ENCODE measurements at regions not wholly inside any gene's neighbourhood (a gene's known extent, or its start where the extent isn't known, plus 50 kb on each side); places are given as distances from the start of the nearest gene placed in this dataset.
A peak's percentile ranks its signal among the peaks of the same experiment; 100 is the strongest.

DNA sequence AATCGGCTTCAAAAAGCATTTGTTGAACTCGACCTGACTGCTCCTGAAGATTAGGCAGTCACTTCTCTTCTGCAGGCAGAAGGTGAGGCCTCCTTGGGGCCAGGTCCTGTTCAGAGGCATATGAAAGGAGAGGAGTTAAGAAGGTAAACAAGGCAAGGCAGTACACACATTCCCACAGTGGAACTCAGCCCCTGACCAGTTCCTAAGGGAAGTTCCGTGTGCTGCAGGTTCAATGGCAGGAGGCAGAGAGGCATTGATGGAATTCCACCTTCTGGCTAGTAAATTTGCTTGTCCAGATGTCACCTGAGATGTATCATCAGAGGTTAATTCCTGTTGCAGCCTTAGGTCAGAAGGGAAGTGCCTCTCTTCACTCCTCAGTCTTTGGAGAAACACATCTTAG is 337.0 kb upstream of the MTNR1B start:
- Mint-ChIP-seq H3K4me3 (ENCODE audit: low read depth) (no peak overlapping the region), H3K27me3 (no peaks in the 10 kb centered on the region), H3K36me3 (ENCODE audit: insufficient read depth) (no peaks in the 10 kb centered on the region), H3K27ac (peak overlapping the region; percentile 32), H3K4me1 (ENCODE audit: low read depth) (peaks cover 14% of the 10 kb centered on the region), H3K9me3 (ENCODE audit: low read depth) (no peaks in the 10 kb centered on the region)
- TF ChIP-seq, protein P1, sequence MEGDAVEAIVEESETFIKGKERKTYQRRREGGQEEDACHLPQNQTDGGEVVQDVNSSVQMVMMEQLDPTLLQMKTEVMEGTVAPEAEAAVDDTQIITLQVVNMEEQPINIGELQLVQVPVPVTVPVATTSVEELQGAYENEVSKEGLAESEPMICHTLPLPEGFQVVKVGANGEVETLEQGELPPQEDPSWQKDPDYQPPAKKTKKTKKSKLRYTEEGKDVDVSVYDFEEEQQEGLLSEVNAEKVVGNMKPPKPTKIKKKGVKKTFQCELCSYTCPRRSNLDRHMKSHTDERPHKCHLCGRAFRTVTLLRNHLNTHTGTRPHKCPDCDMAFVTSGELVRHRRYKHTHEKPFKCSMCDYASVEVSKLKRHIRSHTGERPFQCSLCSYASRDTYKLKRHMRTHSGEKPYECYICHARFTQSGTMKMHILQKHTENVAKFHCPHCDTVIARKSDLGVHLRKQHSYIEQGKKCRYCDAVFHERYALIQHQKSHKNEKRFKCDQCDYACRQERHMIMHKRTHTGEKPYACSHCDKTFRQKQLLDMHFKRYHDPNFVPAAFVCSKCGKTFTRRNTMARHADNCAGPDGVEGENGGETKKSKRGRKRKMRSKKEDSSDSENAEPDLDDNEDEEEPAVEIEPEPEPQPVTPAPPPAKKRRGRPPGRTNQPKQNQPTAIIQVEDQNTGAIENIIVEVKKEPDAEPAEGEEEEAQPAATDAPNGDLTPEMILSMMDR (IDR thresholded peaks at IDR 0.05; ENCODE audit: unreplicated experiment) = no peak
- no peak for DNase-seq (ENCODE audit: low spot score, unreplicated experiment)

DNA sequence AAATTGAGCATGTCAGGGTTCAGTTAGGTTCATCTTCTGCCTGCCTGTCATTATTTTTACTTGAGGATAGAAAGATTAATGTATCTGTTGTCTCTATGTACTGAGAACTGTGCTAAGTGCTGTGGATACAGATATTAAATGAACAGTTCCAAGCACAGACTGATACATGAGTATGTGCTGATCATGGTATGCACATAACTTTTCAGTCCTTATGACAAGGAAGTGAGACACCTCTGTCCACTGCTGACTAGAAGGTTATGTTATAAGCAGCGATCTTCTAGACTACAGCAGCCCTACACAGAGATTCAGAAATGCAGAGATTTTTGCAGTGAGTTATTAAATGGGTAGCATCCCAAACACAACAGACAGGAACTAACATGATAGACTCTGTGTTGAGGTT is 335.6 kb upstream of the MTNR1B start:
- Mint-ChIP-seq H3K4me1 (ENCODE audit: low read depth) (peaks cover 11% of the 10 kb centered on the region), H3K36me3 (ENCODE audit: insufficient read depth) (no peaks in the 10 kb centered on the region), H3K27ac (no peak overlapping the region), H3K9me3 (ENCODE audit: low read depth) (no peaks in the 10 kb centered on the region), H3K4me3 (ENCODE audit: low read depth) (no peak overlapping the region), H3K27me3 (no peaks in the 10 kb centered on the region)
- TF ChIP-seq, protein P1 (IDR thresholded peaks at IDR 0.05; ENCODE audit: unreplicated experiment) = no peak
- no peak for DNase-seq (ENCODE audit: low spot score, unreplicated experiment)

DNA sequence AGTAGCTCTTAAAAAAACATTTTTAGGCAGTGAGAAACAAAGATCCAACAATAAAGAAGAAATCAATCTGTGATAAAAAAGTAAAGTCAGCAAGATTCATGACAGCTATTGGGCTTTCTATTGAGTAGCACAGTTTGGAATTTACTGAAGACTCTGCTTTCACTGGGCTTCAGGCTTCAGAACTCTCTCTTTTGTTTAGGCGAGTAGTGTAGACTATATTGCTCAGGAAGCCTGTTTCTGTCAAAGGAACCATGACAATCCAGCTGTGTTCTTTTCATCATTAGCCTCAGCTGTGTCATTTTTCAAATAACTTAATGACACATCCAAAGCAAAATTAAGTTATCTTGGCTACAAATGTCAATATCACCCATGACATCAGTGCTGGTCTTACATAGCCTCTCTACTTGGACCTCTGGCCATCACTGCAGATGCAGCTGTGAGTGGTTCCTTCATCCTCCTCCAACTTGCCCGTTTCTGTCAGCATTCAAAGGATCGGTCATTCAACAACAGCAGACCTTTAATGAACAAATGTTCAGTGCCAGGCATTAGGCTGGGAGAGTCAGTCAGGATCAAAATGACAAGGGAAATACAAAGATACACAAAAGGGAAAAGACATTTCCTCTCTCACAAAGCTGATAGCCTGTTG is 332.8 kb upstream of the MTNR1B start:
- no peak overlapping the region for H3K27ac Mint-ChIP-seq

DNA sequence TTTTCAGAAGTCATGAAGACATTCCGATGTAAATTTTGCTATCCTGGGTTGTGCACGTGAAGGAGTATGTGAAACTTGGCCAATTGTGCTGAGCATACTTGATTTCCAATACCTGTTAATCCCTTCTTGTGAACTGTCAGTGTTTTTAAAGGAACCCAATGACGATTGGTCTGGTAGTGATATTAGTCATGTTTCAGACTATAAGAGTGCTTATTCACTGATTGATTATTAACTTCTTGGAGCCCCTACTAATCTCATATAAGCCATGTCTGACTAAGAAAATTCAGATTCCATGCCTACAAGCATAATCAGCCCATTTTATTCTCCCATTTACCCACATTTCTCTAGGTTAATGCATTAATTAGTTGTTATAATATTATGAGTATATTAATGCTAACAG is 330.8 kb upstream of the MTNR1B start:
- H3K9me3 Mint-ChIP-seq (ENCODE audit: low read depth) = no peaks in the 10 kb centered on the region
- TF ChIP-seq, protein P1 (IDR thresholded peaks at IDR 0.05; ENCODE audit: unreplicated experiment) = no peak
- no peak overlapping the region for H3K4me3 Mint-ChIP-seq (ENCODE audit: low read depth)
- no peak for DNase-seq (ENCODE audit: low spot score, unreplicated experiment)
- no peak overlapping the region for H3K27ac Mint-ChIP-seq
- H3K4me1 Mint-ChIP-seq (ENCODE audit: low read depth) = peaks cover 5% of the 10 kb centered on the region
- no peaks in the 10 kb centered on the region for H3K36me3 Mint-ChIP-seq (ENCODE audit: insufficient read depth)
- H3K27me3 Mint-ChIP-seq = no peaks in the 10 kb centered on the region

More for the DNA sequence above, 332.8 kb upstream of the MTNR1B start:
- TF ChIP-seq, protein P1 (IDR thresholded peaks at IDR 0.05; ENCODE audit: unreplicated experiment) = no peak
- Mint-ChIP-seq H3K9me3 (ENCODE audit: low read depth) (no peaks in the 10 kb centered on the region), H3K27me3 (no peaks in the 10 kb centered on the region), H3K36me3 (ENCODE audit: insufficient read depth) (no peaks in the 10 kb centered on the region), H3K4me3 (ENCODE audit: low read depth) (no peak overlapping the region), H3K4me1 (ENCODE audit: low read depth) (peaks cover 13% of the 10 kb centered on the region)
- DNase-seq (ENCODE audit: low spot score, unreplicated experiment) = no peak

DNA sequence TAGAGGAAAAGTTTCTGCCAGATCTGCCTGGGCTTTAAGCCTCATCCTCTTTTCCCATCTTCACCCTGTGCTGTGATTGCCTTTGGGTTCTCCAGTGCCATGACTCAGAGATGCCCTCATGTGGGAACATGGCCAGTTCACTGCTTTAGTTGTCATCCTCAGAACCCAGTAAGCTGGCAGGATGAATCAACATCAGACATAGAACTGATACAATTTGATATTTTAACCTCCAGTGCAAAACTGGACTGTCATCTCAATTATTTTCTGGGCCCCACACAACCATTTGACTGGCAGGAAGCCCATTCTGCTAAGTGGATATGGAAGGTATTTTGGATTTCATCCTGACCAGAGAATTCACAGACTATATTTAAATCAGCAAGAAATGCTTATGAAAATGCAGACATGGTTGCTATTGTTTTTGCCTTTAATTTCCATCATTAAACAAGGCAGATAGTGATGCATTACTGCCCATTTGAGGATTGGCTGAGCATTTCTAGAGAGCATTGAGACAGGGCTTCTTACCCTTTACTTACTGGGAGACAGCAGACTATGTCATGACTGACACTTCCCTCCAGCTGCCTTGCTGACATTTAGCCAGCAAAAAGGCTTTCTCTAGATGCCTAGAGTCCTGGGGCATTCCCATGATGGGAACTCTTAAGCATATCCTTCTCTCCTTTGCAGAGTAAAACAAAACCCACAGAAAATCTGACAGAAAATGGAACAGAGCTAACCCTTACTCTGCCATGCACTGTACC is 327.1 kb upstream of the MTNR1B start:
- Mint-ChIP-seq H3K4me1 (ENCODE audit: low read depth) (peaks cover 12% of the 10 kb centered on the region), H3K27me3 (no peaks in the 10 kb centered on the region)
- TF ChIP-seq, protein P1 (IDR thresholded peaks at IDR 0.05; ENCODE audit: unreplicated experiment) = no peak

More for the DNA sequence above, 327.1 kb upstream of the MTNR1B start:
- Mint-ChIP-seq H3K36me3 (ENCODE audit: insufficient read depth) (no peaks in the 10 kb centered on the region), H3K4me3 (ENCODE audit: low read depth) (no peak overlapping the region), H3K9me3 (ENCODE audit: low read depth) (no peaks in the 10 kb centered on the region), H3K27ac (no peak overlapping the region)
- DNase-seq (ENCODE audit: low spot score, unreplicated experiment) = no peak

Data from progenitor cell of endocrine pancreas (in vitro differentiated cells).